GM18861 (cell line): ENCODE measurements at regions not wholly inside any gene's neighbourhood (a gene's known extent, or its start where the extent isn't known, plus 50 kb on each side); places are given as distances from the start of the nearest gene placed in this dataset.
A peak's percentile ranks its signal among the peaks of the same experiment; 100 is the strongest.
"Not testable (repeated sequence)": the region's sequence is repeated elsewhere in the genome, so short reads cannot be mapped to it uniquely, and the experiment has no call there.

ENCODE experiments used
- ATAC-seq: cut with Tn5 transposase; IDR thresholded peaks from one replicate; pipeline ENCODE4 v1.9.1; 2021; ENCODE audit not compliant: unreplicated experiment

- ATAC-seq = no peak
These were observed 721.2 kb upstream of the SEMA3D start for GRCh38 chr7:85908051-85908450.

- ATAC-seq = no peak
These were observed 711.1 kb upstream of the SEMA3D start for GRCh38 chr7:85897967-85898366.

DNA sequence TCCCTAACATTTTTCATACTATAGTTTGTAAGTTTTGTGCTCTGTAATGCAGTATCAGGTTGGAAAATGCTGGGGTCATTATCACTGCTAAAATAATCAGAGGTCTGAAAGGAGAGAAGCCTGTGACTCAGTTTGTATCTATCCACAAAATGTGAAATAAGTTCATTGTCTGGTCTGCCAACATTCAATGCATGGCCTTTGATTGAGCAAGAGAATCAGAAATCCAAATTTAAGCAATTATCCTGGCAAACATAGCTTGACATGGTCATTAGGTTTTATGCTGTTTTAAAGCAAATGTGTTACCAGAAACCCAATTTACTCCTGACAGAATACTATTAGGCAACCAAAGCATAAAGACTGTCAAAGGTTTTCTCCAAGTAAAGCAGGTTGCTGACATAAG lies 709.7 kb upstream of the SEMA3D start:
- ATAC-seq = no peak

GRCh38 chr7:85895835-85896234 lies 709.0 kb upstream of the SEMA3D start:
- no peak for ATAC-seq

DNA sequence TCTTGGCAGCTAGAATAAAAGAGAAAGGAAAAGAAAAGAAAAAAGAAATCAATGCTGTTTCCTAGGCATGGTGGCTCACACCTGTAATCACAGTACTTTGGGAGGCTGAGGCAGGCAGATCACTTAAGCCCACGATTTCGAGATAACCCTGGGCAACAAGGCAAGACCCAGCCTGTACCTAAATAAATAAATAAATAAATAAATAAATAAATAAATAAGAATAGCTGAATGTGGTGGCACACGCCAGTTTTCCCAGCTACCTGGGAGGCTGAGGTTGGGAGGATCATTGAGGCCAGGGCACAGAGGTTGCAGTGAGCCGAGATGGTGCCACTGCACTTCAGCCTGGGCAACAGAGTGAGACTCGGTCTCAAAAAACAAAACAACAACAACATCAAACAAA lies 705.0 kb upstream of the SEMA3D start:
- not testable (repeated sequence) for ATAC-seq

- peak; percentile 79 for ATAC-seq
These were observed 703.5 kb upstream of the SEMA3D start for GRCh38 chr7:85890244-85890811.

GRCh38 chr7:85887133-85887532 lies 700.3 kb upstream of the SEMA3D start:
- no peak for ATAC-seq

DNA sequence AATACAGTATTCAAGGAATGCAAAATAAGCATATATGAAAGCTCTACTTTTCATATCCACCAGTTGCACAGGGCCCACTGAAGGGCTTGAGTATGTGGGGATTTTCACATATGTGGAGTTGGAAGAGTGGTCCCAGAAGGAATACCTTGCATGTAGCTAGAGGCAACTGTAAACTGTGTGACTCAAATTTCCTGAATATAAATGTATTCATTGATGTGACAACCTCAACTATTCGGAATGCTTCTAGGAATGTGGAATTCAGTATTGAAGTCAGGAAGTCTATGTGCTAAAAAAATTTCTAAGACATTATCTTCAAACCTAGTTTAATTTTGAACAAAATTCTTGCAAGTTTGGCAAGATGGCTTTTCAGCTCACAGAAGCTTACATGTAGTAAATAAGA lies 695.5 kb upstream of the SEMA3D start:
- ATAC-seq = no peak

- ATAC-seq = no peak
These were observed 688.5 kb upstream of the SEMA3D start for GRCh38 chr7:85875398-85875797.

DNA sequence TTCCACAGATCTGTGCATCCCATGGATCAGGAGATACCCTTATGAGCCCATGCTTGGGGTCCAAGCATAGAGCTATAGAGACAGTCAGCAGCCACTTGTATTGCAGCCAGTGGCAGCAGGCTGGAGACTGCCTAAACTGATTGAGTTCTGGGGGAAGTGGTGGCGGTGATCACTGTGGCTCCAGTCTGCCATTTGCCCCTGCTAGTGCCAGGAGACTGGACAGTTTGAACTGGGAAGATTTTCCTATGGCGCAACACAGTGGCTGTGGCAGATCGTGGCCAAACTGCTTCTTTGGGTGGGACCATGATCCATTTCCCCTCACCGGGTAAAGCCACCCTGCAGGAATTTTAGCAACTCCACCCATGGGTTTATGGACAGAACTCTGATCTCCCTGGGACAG lies 679.7 kb upstream of the SEMA3D start:
- ATAC-seq = no peak

DNA sequence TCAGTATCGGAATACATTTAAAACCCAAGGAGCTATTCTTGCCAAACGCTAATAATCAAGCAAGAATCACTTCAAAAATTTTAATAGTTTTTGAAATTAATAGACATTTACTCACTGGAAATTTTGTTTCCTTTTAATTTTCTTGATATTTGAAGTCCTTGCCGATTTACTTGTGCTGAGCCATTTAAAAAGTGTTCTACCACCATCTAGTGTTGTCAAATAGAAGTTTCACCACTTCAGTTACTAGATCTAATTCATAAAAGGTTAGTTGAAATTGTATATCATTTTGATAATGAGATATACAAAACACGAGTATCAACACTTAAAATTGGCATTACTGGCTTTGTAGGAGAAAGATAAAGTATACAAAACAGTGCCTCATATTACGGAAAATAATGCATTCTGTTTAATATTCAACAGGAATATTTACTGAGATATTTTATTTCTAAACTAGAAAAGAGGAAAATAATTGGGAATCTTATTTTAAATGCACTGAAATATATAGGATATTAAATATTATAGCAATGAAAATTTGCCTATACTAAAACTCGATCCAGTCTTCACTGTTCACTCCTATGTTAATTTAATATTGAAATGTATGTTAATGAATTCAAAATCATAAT lies 664.8 kb upstream of the SEMA3D start:
- ATAC-seq = no peak

GRCh38 chr7:85850381-85850780 lies 663.5 kb upstream of the SEMA3D start:
- ATAC-seq = no peak

DNA sequence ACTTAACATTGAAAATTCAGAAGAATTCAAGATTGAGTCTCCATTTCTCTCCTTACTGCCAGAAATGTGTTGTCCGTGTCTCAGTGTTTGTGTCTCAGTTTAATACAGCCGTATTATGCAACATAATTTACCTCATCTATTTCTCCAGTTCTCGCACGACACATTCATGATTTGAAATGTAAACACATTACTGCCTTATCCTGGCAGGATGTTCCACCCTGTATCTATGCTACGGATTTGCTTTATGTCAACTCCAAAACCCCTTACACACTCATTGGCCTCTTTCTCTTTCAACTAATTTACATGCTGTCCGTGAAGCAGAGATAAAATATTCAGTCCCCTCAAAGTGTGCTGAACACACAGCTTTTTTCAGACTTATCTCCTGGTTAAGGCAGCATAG lies 653.7 kb upstream of the SEMA3D start:
- ATAC-seq = no peak

- no peak for ATAC-seq
These were observed 646.2 kb upstream of the SEMA3D start for GRCh38 chr7:85833066-85833465.

DNA sequence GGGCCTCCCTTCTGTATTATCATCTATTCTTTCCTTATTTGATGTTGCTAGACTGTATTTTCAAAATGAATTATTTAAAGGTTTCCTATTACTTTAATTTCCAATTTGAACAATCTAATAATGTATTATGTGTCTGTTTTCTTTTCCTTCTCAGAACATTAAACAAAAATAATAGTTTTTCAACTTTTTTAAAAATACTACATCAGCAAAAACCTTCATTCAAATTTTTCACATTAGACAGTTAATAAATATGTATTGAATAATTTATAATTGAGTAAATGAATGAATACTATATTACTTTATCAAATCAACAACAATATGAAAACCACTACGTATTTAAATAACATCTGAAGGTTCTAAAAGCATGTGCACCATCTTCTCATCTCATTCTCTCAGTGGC lies 644.1 kb upstream of the SEMA3D start:
- ATAC-seq = no peak

DNA sequence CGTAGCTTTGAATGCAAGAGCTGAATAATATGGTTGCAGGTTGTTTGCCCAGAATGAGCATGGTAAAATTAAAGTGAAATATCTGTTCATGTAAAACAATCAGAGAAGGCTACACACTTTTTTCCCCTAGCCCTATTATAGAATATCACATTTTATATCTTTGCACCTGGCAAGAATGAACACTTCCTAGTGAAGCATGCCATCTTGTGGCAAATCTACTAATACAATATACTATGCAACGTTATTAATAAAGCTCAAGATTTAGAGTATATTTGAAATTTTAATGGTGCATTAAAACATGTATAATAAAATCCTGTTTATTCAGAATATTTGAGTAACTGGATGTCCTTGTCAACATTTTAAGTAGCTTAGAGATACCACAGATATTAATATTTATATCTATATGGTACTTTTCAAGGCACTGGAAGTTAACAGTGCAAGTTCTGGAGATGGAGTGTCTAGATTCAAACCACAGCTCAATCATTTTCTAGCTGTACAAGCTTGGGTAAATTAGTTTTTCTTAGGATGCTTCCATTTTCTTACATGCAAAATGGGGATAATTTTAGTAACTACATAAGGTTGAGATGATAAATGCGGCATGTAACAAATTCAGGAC lies 643.1 kb upstream of the SEMA3D start:
- no peak for ATAC-seq

- no peak for ATAC-seq
These were observed 642.3 kb upstream of the SEMA3D start for GRCh38 chr7:85829176-85829575.

- ATAC-seq = no peak
These were observed 641.8 kb upstream of the SEMA3D start for GRCh38 chr7:85828614-85829013.

GRCh38 chr7:85823396-85824080 lies 636.7 kb upstream of the SEMA3D start:
- ATAC-seq = no peak

- ATAC-seq = no peak
These were observed 635.1 kb upstream of the SEMA3D start for GRCh38 chr7:85821926-85822325.

- no peak for ATAC-seq
These were observed 634.0 kb upstream of the SEMA3D start for GRCh38 chr7:85820702-85821443.
